Right forelimb (tissue), 1 donor: ENCODE measurements at regions not wholly inside any gene's neighbourhood (a gene's known extent, or its start where the extent isn't known, plus 50 kb on each side); places are given as distances from the start of the nearest gene placed in this dataset.

Experiments used
- DNase-seq: peaks from one replicate; pipeline ENCODE4 v3.0.0-alpha.2; 2018

GRCh38 chr5:167673942-167674341, 617.5 kb upstream of the WWC1 start:
- DNase-seq: no peak

- DNase-seq: no peak
Observed at GRCh38 chr5:167678481-167678880, 613.0 kb upstream of the WWC1 start.

- no peak for DNase-seq
Observed at GRCh38 chr5:167684251-167684650, 607.2 kb upstream of the WWC1 start.

- DNase-seq: no peak
Observed at GRCh38 chr5:167688341-167689130, 602.9 kb upstream of the WWC1 start.

- no peak for DNase-seq
Observed at GRCh38 chr5:167694325-167695147, 596.9 kb upstream of the WWC1 start.

GRCh38 chr5:167696558-167697314, 594.7 kb upstream of the WWC1 start:
- DNase-seq: no peak

- no peak for DNase-seq
Observed at GRCh38 chr5:167699432-167699831, 592.0 kb upstream of the WWC1 start.

GRCh38 chr5:167701051-167701450, 590.4 kb upstream of the WWC1 start:
- DNase-seq: no peak

GRCh38 chr5:167702014-167702413, 589.4 kb upstream of the WWC1 start:
- DNase-seq: no peak

GRCh38 chr5:167708449-167708848, 583.0 kb upstream of the WWC1 start:
- no peak for DNase-seq

- DNase-seq: no peak
Observed at GRCh38 chr5:167709625-167710024, 581.8 kb upstream of the WWC1 start.

GRCh38 chr5:167710444-167711073, 580.9 kb upstream of the WWC1 start:
- DNase-seq: no peak

- no peak for DNase-seq
Observed at GRCh38 chr5:167712986-167713585, 578.4 kb upstream of the WWC1 start.

GRCh38 chr5:167713896-167714295, 577.5 kb upstream of the WWC1 start:
- no peak for DNase-seq

GRCh38 chr5:167716126-167716775, 575.2 kb upstream of the WWC1 start:
- DNase-seq: no peak

GRCh38 chr5:167720259-167720658, 571.2 kb upstream of the WWC1 start:
- no peak for DNase-seq

- DNase-seq: no peak
Observed at GRCh38 chr5:167720676-167721260, 570.7 kb upstream of the WWC1 start.

- DNase-seq: no peak
Observed at GRCh38 chr5:167721926-167722440, 569.5 kb upstream of the WWC1 start.

- peak; percentile 85 for DNase-seq
Observed at GRCh38 chr5:167723254-167723871, 568.1 kb upstream of the WWC1 start.

- no peak for DNase-seq
Observed at GRCh38 chr5:167725264-167725663, 566.2 kb upstream of the WWC1 start.

GRCh38 chr5:167725741-167726140, 565.7 kb upstream of the WWC1 start:
- no peak for DNase-seq
